ENCODE measurements at regions not wholly inside any gene's neighbourhood (a gene's known extent, or its start where the extent isn't known, plus 50 kb on each side); places are given as distances from the start of the nearest gene placed in this dataset.

GRCh38 chr13:68358294-68358705 is 1128.2 kb upstream of the PCDH9 start:
- no peak overlapping the region for H3K14ac ChIP-seq (ENCODE audit: insufficient read length)
- ChIA-PET CTCF (ENCODE audit: partially characterized antibody) (no interaction called here), POLR2A (ENCODE audit: partially characterized antibody) (no interaction called here)
- no peak for TF ChIP-seq ATF3 (IDR thresholded peaks at IDR 0.05; ENCODE audit: insufficient read depth, low read depth, low read length)
- DNase-seq (ENCODE audit: low read depth in 1 of 2, low spot score in 2 of 2) (no peak), FAIRE-seq (no peak)
- H3K4me3 ChIP-seq (ENCODE audit: extremely low read depth in 1 of 4, insufficient read depth in 2 of 4, low read depth in 3 of 4, low read length in 4 of 4) = no peak overlapping the region
- H4K8ac ChIP-seq (ENCODE audit: extremely low read depth, insufficient read depth, low read length) = no peak overlapping the region
- H3K27ac ChIP-seq (ENCODE audit: low read depth, low read length) = no peak overlapping the region
- no peak overlapping the region for H2AK5ac ChIP-seq (ENCODE audit: low read depth, low read length)
- no peak overlapping the region for H2BK5ac ChIP-seq (ENCODE audit: low read depth, low read length)
- H2BK20ac ChIP-seq (ENCODE audit: low read length) = no peak overlapping the region
- H3K9me3 ChIP-seq (ENCODE audit: insufficient read depth in 2 of 2, low read depth in 1 of 2, low read length in 1 of 2) = no peaks in the 10 kb centered on the region
- H3K23me2 ChIP-seq (ENCODE audit: low read depth, low read length) = no peaks in the 10 kb centered on the region
- H4K20me1 ChIP-seq (replicated peaks in 1 of 2; ENCODE audit: control insufficient read depth in 1 of 2, insufficient read depth in 2 of 2, low read length in 2 of 2) = no peaks in the 10 kb centered on the region
- no peak overlapping the region for H4K5ac ChIP-seq (ENCODE audit: insufficient read length, low read depth, low read length)
- no peak overlapping the region for H3K18ac ChIP-seq (ENCODE audit: extremely low read depth, low read length)
- no peaks in the 10 kb centered on the region for H3K4me1 ChIP-seq (replicated peaks in 1 of 4; ENCODE audit: control insufficient read depth in 3 of 4, insufficient read depth in 4 of 4, low read length in 3 of 4)
- WGBS, 2 experiments (ENCODE audit: extremely low coverage in 1 of 2, insufficient coverage in 1 of 2, insufficient read length in 1 of 2, insufficient replicate concordance in 2 of 2, low coverage in 1 of 2, low lambda C conversion rate in 2 of 2, missing lambda C conversion rate in 1 of 2) = 86% methylated on average over 2 of the region's 2 CpGs; no CpG with 5 or more reads in 1 of the 2 experiments
- no peak overlapping the region for H3K4me2 ChIP-seq (ENCODE audit: insufficient read depth in 1 of 2, low read depth in 2 of 2, low read length in 2 of 2)
- H3K79me2 ChIP-seq (ENCODE audit: control insufficient read depth in 1 of 2, insufficient read depth in 2 of 2, low read length in 2 of 2) = no peaks in the 10 kb centered on the region
- H3K56ac ChIP-seq (replicated peaks; ENCODE audit: insufficient read length, low read depth, low read length) = no peak overlapping the region
- H3K9ac ChIP-seq (replicated peaks in 1 of 4; ENCODE audit: extremely low read depth in 1 of 4, low read depth in 3 of 4, low read length in 3 of 4) = no peak overlapping the region
- no peak overlapping the region for H3K23ac ChIP-seq (ENCODE audit: insufficient read length)
- H3K4ac ChIP-seq (replicated peaks; ENCODE audit: insufficient read length, low read depth, low read length) = no peak overlapping the region
- H3K36me3 ChIP-seq (ENCODE audit: control insufficient read depth in 2 of 4, insufficient read depth in 4 of 4, low read length in 3 of 4) = no peaks in the 10 kb centered on the region
- no peaks in the 10 kb centered on the region for H3K27me3 ChIP-seq (replicated peaks in 1 of 4; ENCODE audit: control insufficient read depth in 3 of 4, extremely low read depth in 1 of 4, insufficient read depth in 3 of 4, low read length in 3 of 4)
- no peak overlapping the region for H2BK120ac ChIP-seq (replicated peaks; ENCODE audit: low read depth, low read length)
- H2BK15ac ChIP-seq (ENCODE audit: low read length) = no peak overlapping the region
- H2AFZ ChIP-seq (ENCODE audit: low read length) = no peak overlapping the region
- no peaks in the 10 kb centered on the region for H3K79me1 ChIP-seq (ENCODE audit: low read depth, low read length)
- no peak overlapping the region for H2BK12ac ChIP-seq (ENCODE audit: low read depth, low read length)
- H4K91ac ChIP-seq (replicated peaks; ENCODE audit: insufficient read length, low read length) = no peak overlapping the region

Measured in H1 (cell line).